GM13977 (cell line): ENCODE measurements at regions not wholly inside any gene's neighbourhood (a gene's known extent, or its start where the extent isn't known, plus 50 kb on each side); places are given as distances from the start of the nearest gene placed in this dataset.

Source experiments
- DNase-seq: peaks from one replicate; pipeline ENCODE4 v3.0.0; 2012; ENCODE audit warnings: low spot score
- CTCF ChIP-seq: IDR thresholded peaks from 2 replicates; pipeline ENCODE4 v1.5.1; 2012; ENCODE audit warnings: mild to moderate bottlenecking, control low read depth; ENCODE audit not compliant: insufficient read depth; ENCODE audit errors: extremely low read depth, missing control alignments
- in situ Hi-C: fragments of 300-500 bp; cut with MboI; formaldehyde crosslinking; loops from one replicate; pipeline ENCODE4 v1.12.0; 2022; ENCODE audit warnings: low sequenced_read_pairs, low pct_unique_long_range_greater_than_20kb, mixed read lengths, inconsistent platforms; ENCODE audit not compliant: unreplicated experiment

DNA sequence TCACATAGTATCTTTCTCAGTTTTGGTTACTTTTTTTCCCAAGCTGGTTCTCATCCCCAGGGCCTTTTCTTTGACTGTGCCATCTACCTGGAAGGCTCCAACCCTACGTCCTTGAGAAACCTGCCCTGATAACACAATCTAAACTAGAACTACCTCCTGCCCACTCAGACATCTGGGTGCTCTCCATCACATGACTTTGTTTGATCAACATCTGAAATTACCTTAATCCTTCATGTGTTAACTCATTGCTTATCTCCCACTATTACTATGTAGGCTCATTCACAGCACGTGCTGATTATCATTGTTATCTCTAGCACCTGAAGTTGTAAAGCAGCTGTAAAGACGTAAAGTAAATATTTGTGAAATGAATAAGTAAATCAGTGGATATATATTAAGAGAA, 784.0 kb downstream of the TMTC2 start:
- DNase-seq, result no peak
- TF ChIP-seq CTCF, result no peak
- in situ Hi-C loops, result no loop called here

- no peak for DNase-seq
- no peak for TF ChIP-seq CTCF
- in situ Hi-C loops, result no loop called here
Observed at GRCh38 chr12:83468988-83469908, 782.5 kb downstream of the TMTC2 start.

DNA sequence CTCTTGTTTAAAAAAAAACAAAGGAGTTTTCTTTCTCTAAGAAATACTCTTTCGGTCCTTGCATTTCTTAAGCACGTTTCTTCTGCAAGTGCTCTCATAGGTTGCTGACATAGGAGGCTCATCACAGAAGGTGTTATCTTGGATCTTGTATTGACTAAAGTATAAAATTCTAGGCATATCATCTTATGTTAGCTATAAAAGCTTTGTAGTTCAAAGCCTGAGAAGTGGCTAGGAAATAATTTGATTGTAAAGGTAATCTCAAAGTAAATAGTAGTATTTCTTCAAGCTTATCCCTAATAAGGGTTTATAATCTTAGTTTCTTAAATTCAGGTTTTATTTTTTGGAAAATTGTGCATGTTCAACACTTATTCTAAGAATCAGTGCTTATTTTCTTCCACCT, 778.9 kb downstream of the TMTC2 start:
- no peak for DNase-seq
- no peak for TF ChIP-seq CTCF
- in situ Hi-C loops, result no loop called here

- no peak for DNase-seq
- TF ChIP-seq CTCF, result no peak
- in situ Hi-C loops, result no loop called here
Observed at GRCh38 chr12:83462419-83462818, 775.7 kb downstream of the TMTC2 start.

DNA sequence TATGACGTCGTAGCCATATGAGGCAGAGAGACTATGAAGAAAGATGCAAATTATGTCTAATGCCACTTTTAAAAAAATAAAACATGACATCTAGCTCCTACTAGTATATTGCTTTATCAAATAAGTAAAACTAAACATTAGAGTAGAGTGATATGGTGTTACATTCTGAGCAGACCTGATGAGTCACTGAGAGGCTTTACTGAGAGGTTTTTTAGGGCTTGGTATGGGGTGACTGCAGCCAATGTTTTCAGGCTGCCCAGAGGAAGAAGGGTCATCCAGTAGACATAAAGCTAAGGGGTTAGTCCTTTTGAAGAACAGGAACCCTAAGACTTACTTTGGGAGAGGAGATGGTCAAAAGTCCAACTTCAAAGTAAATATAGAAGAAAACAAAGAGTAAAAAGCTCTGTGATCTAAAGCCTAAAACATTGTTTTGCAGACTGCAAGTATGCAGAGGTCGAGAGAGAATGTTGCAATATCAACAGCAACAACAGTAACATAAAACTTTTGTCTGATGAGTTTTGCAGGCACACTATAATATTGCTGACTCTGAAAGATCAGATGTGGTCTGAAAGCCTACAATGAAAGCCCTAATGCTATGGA, 774.7 kb downstream of the TMTC2 start:
- in situ Hi-C loops, result no loop called here
- TF ChIP-seq CTCF, result no peak
- DNase-seq, result no peak

- peak; percentile 1 for TF ChIP-seq CTCF
- no peak for DNase-seq
- in situ Hi-C loops, result no loop called here
Observed at GRCh38 chr12:83451189-83451588, 764.5 kb downstream of the TMTC2 start.
